ENCODE measurements at regions not wholly inside any gene's neighbourhood (a gene's known extent, or its start where the extent isn't known, plus 50 kb on each side); places are given as distances from the start of the nearest gene placed in this dataset.

- ATAC-seq = peak; percentile 94
- POLR2A ChIA-PET (ENCODE audit: unreplicated experiment) = no interaction called here
- Histone ChIP-seq H3K36me3 (ENCODE audit: low read depth, low read length) (no peaks in the 10 kb centered on the region), H3K4me3 (ENCODE audit: low read length) (no peak overlapping the region; the same call in 1 of the 2 replicates), H4K20me1 (ENCODE audit: low read length) (no peaks in the 10 kb centered on the region), H3K9me2 (replicated peaks; ENCODE audit: low read length) (no peaks in the 10 kb centered on the region), H3K79me2 (ENCODE audit: low read length) (no peaks in the 10 kb centered on the region), H3K9me3 (ENCODE audit: low read length) (no peaks in the 10 kb centered on the region), H3F3A (ENCODE audit: low read length, unreplicated experiment) (peaks cover 6% of the 10 kb centered on the region), H3K4me1 (ENCODE audit: insufficient read depth, low read length) (peaks cover 43% of the 10 kb centered on the region), H3K27me3 (ENCODE audit: low read length) (no peaks in the 10 kb centered on the region), H2AFZ (ENCODE audit: low read length) (peak overlapping the region; percentile 36; the same call in 1 of the 2 replicates), H3K27ac (ENCODE audit: low read length) (peak overlapping the region; percentile 79), H3K4me2 (ENCODE audit: low read length) (peak overlapping the region; percentile 61), H3K9ac (ENCODE audit: low read length) (peak overlapping the region; percentile 43)
- DNase-seq = peak; percentile 99
- TF ChIP-seq EZH2 (IDR thresholded peaks at IDR 0.05; ENCODE audit: low read length, unreplicated experiment) (no peak), CTCF (conservative IDR thresholded peaks at IDR 0.05; ENCODE audit: low read depth, low read length) (no peak)
- CTCF ChIA-PET = no interaction called here
- BruUV-seq (replicated peaks) = no TSS peak
- intact Hi-C loops (cut with micrococcal nuclease) = loop anchor here (1.0 to 2.0 kb wide), 5 partner anchors 16 to 114 kb away; no protein-coding TSS in a partner anchor
Measured at GRCh38 chr17:62892870-62893338, 73.1 kb upstream of the TANC2 start.

DNA sequence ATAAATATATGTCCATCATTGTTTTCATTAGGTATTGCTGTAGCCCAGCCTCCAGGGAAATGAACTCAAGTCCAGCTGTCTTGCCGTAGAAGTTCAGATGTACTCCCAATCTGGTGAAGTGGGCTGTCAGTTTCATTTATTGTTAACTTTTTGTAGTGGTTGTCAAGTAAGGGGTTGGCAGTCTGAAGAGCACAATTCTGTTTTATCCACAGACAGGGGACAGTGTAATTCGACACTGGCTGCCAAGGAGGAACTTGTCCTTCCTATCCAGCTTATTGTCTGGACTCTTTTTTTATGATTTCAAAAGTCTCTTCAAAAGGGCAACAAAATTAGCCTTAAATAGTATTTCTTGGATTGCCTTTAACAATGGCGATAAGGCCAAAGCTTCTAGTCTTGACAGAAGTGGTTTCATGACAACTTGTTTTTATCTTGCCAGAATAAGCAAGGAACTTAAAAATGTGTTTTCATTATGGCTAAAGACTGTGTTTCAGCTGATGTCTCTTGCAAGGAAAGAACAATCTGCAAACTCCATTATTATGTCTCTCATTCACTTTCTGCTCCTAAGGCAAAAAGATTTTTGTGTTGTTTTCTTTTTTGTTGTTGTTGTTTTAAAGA, 73.9 kb upstream of the TANC2 start:
- no peaks in the 10 kb centered on the region for H3K9me2 ChIP-seq (replicated peaks; ENCODE audit: low read length)
- no peak for TF ChIP-seq EZH2 (IDR thresholded peaks at IDR 0.05; ENCODE audit: low read length, unreplicated experiment)
- no peak for TF ChIP-seq CTCF (conservative IDR thresholded peaks at IDR 0.05; ENCODE audit: low read depth, low read length)
- TF ChIP-seq EZH2phosphoT487 (IDR thresholded peaks at IDR 0.05; ENCODE audit: borderline replicate concordance, low read length) = no peak
- no peaks in the 10 kb centered on the region for H3K36me3 ChIP-seq (ENCODE audit: low read depth, low read length)
- ChIA-PET CTCF (no interaction called here), POLR2A (ENCODE audit: unreplicated experiment) (interaction anchor here (0.7 kb wide), 1 partner anchor 133 kb away, joined by 3 read pairs; no protein-coding TSS in a partner anchor)
- H4K20me1 ChIP-seq (ENCODE audit: low read length) = no peaks in the 10 kb centered on the region
- H3K9me3 ChIP-seq (ENCODE audit: low read length) = no peaks in the 10 kb centered on the region
- H3K4me1 ChIP-seq (ENCODE audit: insufficient read depth, low read length) = peaks cover 42% of the 10 kb centered on the region
- H3K9ac ChIP-seq (ENCODE audit: low read length) = no peak overlapping the region
- DNase-seq (no peak), ATAC-seq (no peak)
- H2AFZ ChIP-seq (ENCODE audit: low read length) = no peak overlapping the region
- peak overlapping the region; percentile 79 for H3K27ac ChIP-seq (ENCODE audit: low read length)
- H3K27me3 ChIP-seq (ENCODE audit: low read length) = no peaks in the 10 kb centered on the region
- intact Hi-C loops (cut with micrococcal nuclease) = loop anchor here (2.0 kb wide), 4 partner anchors 15 to 113 kb away; no protein-coding TSS in a partner anchor
- BruUV-seq (replicated peaks) = no TSS peak
- H3F3A ChIP-seq (ENCODE audit: low read length, unreplicated experiment) = peaks cover 6% of the 10 kb centered on the region
- H3K4me2 ChIP-seq (ENCODE audit: low read length) = peak overlapping the region; percentile 49
- H3K4me3 ChIP-seq (ENCODE audit: low read length) = no peak overlapping the region; the same call in 1 of the 2 replicates
- H3K79me2 ChIP-seq (ENCODE audit: low read length) = no peaks in the 10 kb centered on the region

DNA sequence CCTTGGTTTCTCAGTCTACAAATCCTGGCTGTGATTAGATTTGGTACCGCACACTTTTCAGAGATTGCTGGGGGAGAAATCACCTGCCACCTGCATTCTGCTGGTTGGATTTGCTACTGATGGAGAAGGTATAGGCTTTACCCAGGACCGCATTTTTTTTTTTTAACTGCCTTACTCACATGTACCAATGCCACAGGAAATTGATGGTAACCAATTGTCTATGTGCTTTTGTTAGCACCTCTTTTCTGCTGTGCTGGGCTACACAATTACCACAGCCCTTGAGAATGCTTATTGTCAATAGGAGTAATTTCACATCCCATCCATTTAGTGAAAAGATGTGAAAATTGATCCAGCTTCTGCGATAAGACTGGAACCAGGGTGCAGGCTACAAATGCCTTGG, 74.4 kb upstream of the TANC2 start:
- no peaks in the 10 kb centered on the region for H4K20me1 ChIP-seq (ENCODE audit: low read length)
- peak overlapping the region; percentile 79; the same call in 1 of the 2 replicates for H3K27ac ChIP-seq (ENCODE audit: low read length)
- no peaks in the 10 kb centered on the region for H3K9me2 ChIP-seq (replicated peaks; ENCODE audit: low read length)
- H3K9me3 ChIP-seq (ENCODE audit: low read length) = no peaks in the 10 kb centered on the region
- H3K4me2 ChIP-seq (ENCODE audit: low read length) = peak overlapping the region; percentile 49
- no peak overlapping the region for H2AFZ ChIP-seq (ENCODE audit: low read length)
- H3K27me3 ChIP-seq (ENCODE audit: low read length) = no peaks in the 10 kb centered on the region
- no peaks in the 10 kb centered on the region for H3K36me3 ChIP-seq (ENCODE audit: low read depth, low read length)
- no peak for DNase-seq
- H3K79me2 ChIP-seq (ENCODE audit: low read length) = no peaks in the 10 kb centered on the region
- no peak for ATAC-seq
- no peak overlapping the region for H3K9ac ChIP-seq (ENCODE audit: low read length)
- H3K4me3 ChIP-seq (ENCODE audit: low read length) = no peak overlapping the region
- H3F3A ChIP-seq (ENCODE audit: low read length, unreplicated experiment) = peaks cover 6% of the 10 kb centered on the region
- ChIA-PET POLR2A (ENCODE audit: unreplicated experiment) (interaction anchor here (0.7 kb wide), 1 partner anchor 133 kb away, joined by 3 read pairs; no protein-coding TSS in a partner anchor), CTCF (no interaction called here)
- intact Hi-C loops (cut with micrococcal nuclease) = loop anchor here (2.0 kb wide), 4 partner anchors 15 to 113 kb away; no protein-coding TSS in a partner anchor
- no TSS peak for BruUV-seq (replicated peaks)
- H3K4me1 ChIP-seq (ENCODE audit: insufficient read depth, low read length) = peaks cover 42% of the 10 kb centered on the region
- TF ChIP-seq EZH2 (IDR thresholded peaks at IDR 0.05; ENCODE audit: low read length, unreplicated experiment) = no peak
- no peak for TF ChIP-seq EZH2phosphoT487 (IDR thresholded peaks at IDR 0.05; ENCODE audit: borderline replicate concordance, low read length)
- no peak for TF ChIP-seq CTCF (conservative IDR thresholded peaks at IDR 0.05; ENCODE audit: low read depth, low read length)

Data from PC-3 (cell line).